Hippocampal formation (tissue), 2 donors: ENCODE measurements at regions not wholly inside any gene's neighbourhood (a gene's known extent, or its start where the extent isn't known, plus 50 kb on each side); places are given as distances from the start of the nearest gene placed in this dataset.

ENCODE experiments used
- DNase-seq, 2 donors: peaks; one replicate each; lab custom pipeline; 2025; lab: John Stamatoyannopoulos, UW

GRCh38 chr7:116447436-116447835 lies 52.1 kb upstream of the CAV2 start:
- DNase-seq, result no peak

- DNase-seq, result no peak
Observed at GRCh38 chr7:116447966-116448839, 51.3 kb upstream of the CAV2 start.

GRCh38 chr7:116449441-116449840 lies 50.1 kb upstream of the CAV2 start:
- no peak for DNase-seq
